ENCODE measurements at regions not wholly inside any gene's neighbourhood (a gene's known extent, or its start where the extent isn't known, plus 50 kb on each side); places are given as distances from the start of the nearest gene placed in this dataset.
A peak's percentile ranks its signal among the peaks of the same experiment; 100 is the strongest.
"Not testable (repeated sequence)": the region's sequence is repeated elsewhere in the genome, so short reads cannot be mapped to it uniquely, and the experiment has no call there.

- intact Hi-C loops (cut with DNase I): no loop called here
- DNase-seq (ENCODE audit: low spot score): no peak
These were observed 149.8 kb upstream of the NOCT start for GRCh38 chr4:138865765-138866164.

DNA sequence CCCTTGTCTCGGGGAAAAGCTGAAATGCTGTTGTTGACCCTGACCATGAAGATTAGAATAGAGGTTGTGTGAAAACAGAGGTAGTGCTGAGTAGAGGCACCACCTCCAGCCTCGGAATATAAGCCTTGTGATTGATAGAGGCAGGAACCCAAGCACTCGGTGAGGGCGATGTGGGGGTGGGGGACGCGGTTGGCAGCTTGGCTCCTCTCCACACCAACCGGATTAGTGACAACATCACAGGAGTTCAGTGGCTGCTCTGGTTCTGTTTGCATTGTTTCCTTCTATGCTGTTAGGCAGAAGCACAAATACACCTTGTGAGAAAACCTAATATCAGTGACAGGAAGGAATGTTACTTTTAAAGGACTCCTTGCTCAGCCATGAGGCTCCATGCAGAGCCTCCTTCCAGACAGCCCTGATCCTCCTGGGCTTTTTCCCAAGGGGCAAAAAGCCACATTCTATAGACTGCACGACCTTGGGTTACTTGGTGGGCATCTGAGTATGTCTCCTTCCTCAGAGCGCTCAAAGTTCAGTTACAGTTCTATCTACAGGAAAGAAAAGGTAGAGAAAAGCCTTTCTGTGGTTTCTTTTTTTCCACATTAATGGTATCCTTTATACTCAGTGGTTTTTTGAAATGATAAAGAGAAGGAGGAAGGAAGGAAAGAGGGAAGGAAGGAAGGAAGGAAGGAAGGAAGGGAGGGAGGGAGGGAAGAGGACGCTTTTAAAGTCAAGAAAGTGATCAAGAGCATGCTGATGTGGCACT lies 150.4 kb upstream of the NOCT start:
- no peak for DNase-seq (ENCODE audit: low spot score)

GRCh38 chr4:138863160-138863559 lies 152.4 kb upstream of the NOCT start:
- no peak for DNase-seq (ENCODE audit: low spot score)
- intact Hi-C loops (cut with DNase I): no loop called here

More for the DNA sequence above, 150.4 kb upstream of the NOCT start:
- intact Hi-C loops (cut with DNase I): no loop called here

DNA sequence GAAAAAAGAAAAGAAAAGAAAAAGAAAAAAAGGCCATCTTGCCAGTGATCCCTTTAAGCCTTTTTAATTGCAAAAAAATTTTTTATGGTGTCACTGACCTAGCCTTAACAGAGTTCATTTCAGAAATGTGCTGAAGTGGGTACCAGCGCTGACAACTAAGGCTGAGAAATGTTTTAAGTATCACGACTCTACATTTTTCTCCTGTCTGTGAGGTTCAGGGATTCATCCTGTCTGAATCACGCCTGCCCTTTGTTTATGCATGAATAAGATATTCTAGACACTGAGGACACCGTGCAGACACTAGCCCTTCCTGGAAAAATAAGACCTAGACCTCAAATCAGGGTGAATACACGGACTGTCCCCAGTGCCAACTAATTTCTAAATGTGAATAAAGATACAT lies 154.4 kb upstream of the NOCT start:
- no peak for DNase-seq (ENCODE audit: low spot score)
- intact Hi-C loops (cut with DNase I): no loop called here

GRCh38 chr4:138860357-138860756 lies 155.2 kb upstream of the NOCT start:
- intact Hi-C loops (cut with DNase I); DNase-seq (ENCODE audit: low spot score): not testable (repeated sequence)

DNA sequence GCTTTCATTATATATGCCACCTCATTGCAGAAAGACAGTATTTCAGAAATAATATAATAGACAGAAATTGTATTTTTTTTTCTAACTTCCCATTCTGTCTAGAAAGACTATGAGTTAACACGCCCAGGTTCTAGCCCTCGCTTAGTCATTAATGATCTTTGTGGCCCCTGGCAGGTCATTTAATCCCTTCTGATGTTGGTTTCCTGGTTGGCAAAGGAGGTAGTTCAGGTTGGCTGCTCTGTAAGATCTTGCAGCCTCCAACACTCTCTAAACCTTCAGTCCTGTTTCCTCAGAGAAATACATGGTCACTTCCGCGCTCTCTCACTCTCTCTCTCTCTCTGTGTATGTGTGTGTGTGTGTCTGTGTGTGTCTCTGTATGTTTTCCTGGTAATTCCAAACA lies 156.3 kb upstream of the NOCT start:
- DNase-seq (ENCODE audit: low spot score): no peak
- intact Hi-C loops (cut with DNase I): no loop called here

DNA sequence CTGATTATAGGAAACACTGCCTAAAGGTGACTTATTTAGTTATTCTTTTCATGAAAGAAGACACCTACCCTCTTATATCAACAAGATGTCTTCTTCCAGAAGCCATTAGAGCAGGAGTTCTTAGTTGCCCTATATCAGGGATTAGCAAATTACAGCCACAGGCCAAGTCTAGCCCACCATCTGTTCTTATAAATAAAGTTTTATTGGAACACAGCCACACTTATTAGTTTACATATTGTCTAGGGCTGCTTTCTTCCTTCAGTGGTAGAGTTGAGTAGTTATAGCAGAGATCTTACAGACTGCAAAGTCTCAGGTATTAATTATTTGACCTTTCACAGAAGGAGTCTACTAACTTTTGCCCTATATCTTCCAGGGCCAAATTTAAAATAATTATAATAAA lies 157.2 kb upstream of the NOCT start:
- intact Hi-C loops (cut with DNase I): no loop called here
- no peak for DNase-seq (ENCODE audit: low spot score)

DNA sequence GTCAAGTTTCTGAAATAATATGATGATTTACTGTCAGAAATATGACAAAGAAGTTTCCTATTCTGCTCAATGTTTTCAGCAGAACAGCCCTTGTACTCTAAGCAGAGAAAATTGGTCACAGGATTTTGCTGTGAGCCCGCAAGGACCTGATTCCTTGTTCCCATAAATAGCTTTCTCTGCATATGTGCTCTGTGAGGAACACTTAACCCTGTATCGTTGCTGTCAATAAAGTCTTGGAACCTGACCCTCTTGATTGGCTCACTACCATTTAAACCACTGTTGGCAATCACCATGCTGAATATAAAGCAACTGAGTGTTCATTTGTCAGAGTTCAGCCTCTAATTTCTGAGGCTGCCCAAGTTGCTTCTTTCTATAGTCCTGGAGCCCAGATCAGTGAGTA lies 158.2 kb upstream of the NOCT start:
- intact Hi-C loops (cut with DNase I): no loop called here
- DNase-seq (ENCODE audit: low spot score): no peak

GRCh38 chr4:138852681-138853080 lies 162.9 kb upstream of the NOCT start:
- intact Hi-C loops (cut with DNase I): no loop called here
- DNase-seq (ENCODE audit: low spot score): no peak

- no peak for DNase-seq (ENCODE audit: low spot score)
- intact Hi-C loops (cut with DNase I): no loop called here
These were observed 163.9 kb upstream of the NOCT start for GRCh38 chr4:138851391-138852335.

DNA sequence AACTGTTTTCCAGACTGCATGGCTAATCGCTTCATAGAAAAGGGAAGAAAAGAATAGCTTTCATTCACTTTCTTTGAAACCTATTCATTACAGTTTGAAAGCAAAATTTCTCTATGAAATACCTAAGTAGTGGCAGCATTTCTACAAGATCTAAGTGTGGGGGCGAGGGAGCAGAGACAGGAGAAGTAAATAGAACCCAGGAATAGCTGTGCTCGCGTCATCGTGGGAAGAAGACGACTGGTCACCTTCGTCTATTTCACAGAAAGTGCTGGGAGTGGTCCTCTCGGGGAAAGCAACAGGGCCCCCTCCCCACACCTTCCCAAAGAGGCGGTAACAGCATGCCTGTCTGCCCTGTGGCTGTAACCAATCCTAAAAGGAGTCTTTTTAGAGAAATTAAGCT lies 169.9 kb upstream of the NOCT start:
- intact Hi-C loops (cut with DNase I): no loop called here
- no peak for DNase-seq (ENCODE audit: low spot score)

DNA sequence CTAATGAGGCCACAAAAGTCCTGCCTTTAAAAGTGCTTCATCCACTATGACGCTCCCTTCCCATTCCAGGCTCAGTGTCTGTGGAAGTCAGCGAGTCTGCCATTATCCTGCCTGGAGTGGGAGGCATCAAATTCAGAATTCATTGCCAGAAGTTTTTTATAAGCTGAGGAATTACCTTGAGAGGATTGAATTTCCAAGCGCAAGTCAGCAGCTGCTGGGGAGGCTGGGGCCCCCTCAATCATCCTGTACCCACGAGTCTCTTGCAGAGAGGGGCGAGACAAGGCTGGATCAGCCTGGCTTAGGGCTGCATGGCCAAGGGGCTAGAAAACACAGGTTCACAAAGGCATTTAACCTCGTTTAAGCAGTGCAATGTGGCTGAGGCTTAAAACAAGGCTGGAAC lies 170.5 kb upstream of the NOCT start:
- intact Hi-C loops (cut with DNase I): no loop called here
- DNase-seq (ENCODE audit: low spot score): no peak

DNA sequence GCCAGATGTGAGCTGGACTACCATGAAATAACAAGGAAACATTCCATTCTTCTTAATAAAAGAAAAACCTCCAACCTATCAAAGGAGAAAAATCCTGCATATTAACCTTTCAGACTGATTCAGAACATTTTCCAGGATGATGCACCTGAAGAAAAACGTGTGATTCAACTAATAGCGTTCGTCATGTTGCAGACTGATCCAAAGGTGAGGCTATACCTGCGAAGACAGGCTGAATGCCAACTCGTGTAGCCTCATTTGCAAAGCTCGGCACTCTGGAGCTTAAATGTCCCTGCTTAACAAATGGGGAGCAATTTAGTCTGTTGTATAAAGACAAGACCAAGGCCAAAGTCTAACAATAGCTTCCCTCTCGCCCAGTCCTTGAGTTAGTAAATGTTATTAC lies 172.0 kb upstream of the NOCT start:
- intact Hi-C loops (cut with DNase I): no loop called here
- DNase-seq (ENCODE audit: low spot score): no peak

- DNase-seq (ENCODE audit: low spot score): no peak
- intact Hi-C loops (cut with DNase I): no loop called here
These were observed 174.2 kb upstream of the NOCT start for GRCh38 chr4:138841343-138841742.

- DNase-seq (ENCODE audit: low spot score): no peak
- intact Hi-C loops (cut with DNase I): no loop called here
These were observed 177.3 kb upstream of the NOCT start for GRCh38 chr4:138838251-138838650.

- peak; percentile 81 for DNase-seq (ENCODE audit: low spot score)
- intact Hi-C loops (cut with DNase I): no loop called here
These were observed 179.6 kb upstream of the NOCT start for GRCh38 chr4:138835832-138836533.

DNA sequence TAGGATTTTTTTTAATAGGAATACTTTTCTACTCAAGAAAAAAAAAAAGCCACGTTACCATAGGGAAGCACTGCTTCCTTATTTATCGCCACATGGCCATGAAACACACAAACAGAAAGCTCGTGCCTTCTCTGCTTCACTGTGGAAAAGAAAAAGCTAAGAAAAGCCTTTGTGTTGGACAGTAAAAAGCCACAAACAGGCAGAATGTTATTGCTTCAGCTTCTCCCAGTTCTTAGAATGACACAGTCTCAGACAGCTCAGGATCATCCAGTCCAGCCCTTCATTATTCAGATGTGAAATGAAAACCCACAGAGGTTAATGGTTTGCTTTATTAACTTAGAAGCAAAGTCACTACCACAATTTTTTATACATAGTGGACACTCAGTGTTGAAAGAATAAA lies 181.6 kb upstream of the NOCT start:
- DNase-seq (ENCODE audit: low spot score): no peak
- intact Hi-C loops (cut with DNase I): no loop called here

GRCh38 chr4:138832563-138832962 lies 183.0 kb upstream of the NOCT start:
- intact Hi-C loops (cut with DNase I): no loop called here
- no peak for DNase-seq (ENCODE audit: low spot score)

GRCh38 chr4:138831948-138832347 lies 183.6 kb upstream of the NOCT start:
- no peak for DNase-seq (ENCODE audit: low spot score)
- intact Hi-C loops (cut with DNase I): no loop called here

DNA sequence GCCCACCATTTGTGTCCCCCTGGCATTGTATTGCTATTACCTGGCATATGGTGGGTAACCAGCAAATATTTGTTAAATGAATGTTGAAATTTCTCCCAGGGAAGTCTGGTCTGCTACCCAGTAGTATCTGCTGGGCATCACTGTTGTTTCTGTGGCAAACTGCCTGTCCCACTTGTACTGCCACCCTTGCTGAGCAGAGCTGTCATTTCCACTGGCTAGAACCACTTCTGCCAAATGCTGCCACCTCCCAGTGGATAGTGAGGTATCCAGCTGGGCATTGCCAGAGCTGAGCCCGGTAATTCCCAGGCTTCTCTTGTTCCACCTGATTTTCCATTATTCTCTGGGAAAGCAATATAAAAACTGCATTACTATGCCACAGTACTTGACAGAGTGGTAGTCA lies 186.7 kb upstream of the NOCT start:
- intact Hi-C loops (cut with DNase I): no loop called here
- no peak for DNase-seq (ENCODE audit: low spot score)
